ENCODE measurements at regions not wholly inside any gene's neighbourhood (a gene's known extent, or its start where the extent isn't known, plus 50 kb on each side); places are given as distances from the start of the nearest gene placed in this dataset.
"Not testable (repeated sequence)": the region's sequence is repeated elsewhere in the genome, so short reads cannot be mapped to it uniquely, and the experiment has no call there.

DNA sequence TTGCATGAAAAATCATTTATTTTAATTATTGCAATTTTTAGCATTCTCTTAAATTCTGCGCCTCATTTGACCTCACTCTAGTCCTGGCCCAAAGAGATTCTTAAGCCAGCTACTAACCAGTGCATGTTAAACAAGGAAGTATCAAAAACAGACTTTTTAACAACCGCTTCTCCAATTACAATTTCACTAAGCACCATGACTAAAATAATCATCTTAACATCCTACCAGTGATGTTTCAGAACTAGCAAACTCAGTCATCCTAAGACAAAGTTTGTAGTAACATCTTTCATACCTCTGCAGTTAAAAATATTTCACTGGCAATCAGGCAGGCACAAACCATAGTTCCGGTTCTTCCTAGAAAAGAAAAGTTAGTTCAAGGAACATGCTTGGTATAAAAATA is 75.5 kb upstream of the NEK3 start:
- H3K4me1 ChIP-seq (ENCODE audit: control insufficient read depth in 1 of 2, extremely low read depth in 1 of 2, insufficient read depth in 2 of 2, low read length in 2 of 2); H3K9me3 Mint-ChIP-seq; POLR2A ChIA-PET; CTCF ChIA-PET; DNase-seq; H3K27ac Mint-ChIP-seq; H3K27me3 ChIP-seq (replicated peaks in 1 of 2; ENCODE audit: control insufficient read depth in 2 of 2, extremely low read depth in 1 of 2, insufficient read depth in 2 of 2, low read length in 1 of 2); H3K27ac ChIP-seq (ENCODE audit: low read length); H3K4me3 Mint-ChIP-seq; H3K4me1 Mint-ChIP-seq; H3K27me3 Mint-ChIP-seq; H3K36me3 ChIP-seq (ENCODE audit: control insufficient read depth in 2 of 2, extremely low read depth in 1 of 2, insufficient read depth in 1 of 2, low read length in 1 of 2); H3K36me3 Mint-ChIP-seq; H3K9me3 ChIP-seq; H3K4me3 ChIP-seq (ENCODE audit: control insufficient read depth in 1 of 2, extremely low read depth in 1 of 2, low read length in 1 of 2); ATAC-seq (replicated peaks in 1 of 4): not testable (repeated sequence)
- WGBS (ENCODE audit: insufficient coverage): no CpG with 5 or more reads among the region's 3 CpGs

DNA sequence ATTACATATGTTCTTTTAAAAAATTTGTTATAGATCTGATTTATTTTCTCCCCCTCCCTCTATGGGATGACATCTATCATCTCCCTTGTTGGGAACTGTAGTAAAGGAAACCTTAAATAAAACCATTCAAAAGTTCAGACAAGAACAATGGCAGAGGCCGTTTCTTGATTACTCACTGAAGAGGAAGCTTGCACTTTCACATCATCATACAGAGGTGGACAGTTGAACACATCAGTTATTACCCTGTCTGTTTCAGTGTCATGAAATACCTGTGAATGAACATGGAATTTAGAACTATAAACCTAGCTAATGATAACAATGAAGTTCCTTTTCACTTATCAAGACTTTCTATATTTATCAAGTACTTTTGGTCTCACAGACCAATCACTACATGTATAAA is 63.7 kb upstream of the NEK3 start:
- H3K9me3 Mint-ChIP-seq; H3K4me3 Mint-ChIP-seq; CTCF ChIA-PET; DNase-seq; H3K4me3 ChIP-seq (ENCODE audit: control insufficient read depth in 1 of 2, extremely low read depth in 1 of 2, low read length in 1 of 2); H3K27ac ChIP-seq (ENCODE audit: low read length); H3K27me3 ChIP-seq (replicated peaks in 1 of 2; ENCODE audit: control insufficient read depth in 2 of 2, extremely low read depth in 1 of 2, insufficient read depth in 2 of 2, low read length in 1 of 2); H3K27ac Mint-ChIP-seq; H3K9me3 ChIP-seq; H3K4me1 Mint-ChIP-seq; H3K4me1 ChIP-seq (ENCODE audit: control insufficient read depth in 1 of 2, extremely low read depth in 1 of 2, insufficient read depth in 2 of 2, low read length in 2 of 2); H3K36me3 Mint-ChIP-seq; H3K27me3 Mint-ChIP-seq; POLR2A ChIA-PET; H3K36me3 ChIP-seq (ENCODE audit: control insufficient read depth in 2 of 2, extremely low read depth in 1 of 2, insufficient read depth in 1 of 2, low read length in 1 of 2); ATAC-seq (replicated peaks in 1 of 4): not testable (repeated sequence)
- no CpG with 5 or more reads among the region's 1 CpG for WGBS (ENCODE audit: insufficient coverage)

DNA sequence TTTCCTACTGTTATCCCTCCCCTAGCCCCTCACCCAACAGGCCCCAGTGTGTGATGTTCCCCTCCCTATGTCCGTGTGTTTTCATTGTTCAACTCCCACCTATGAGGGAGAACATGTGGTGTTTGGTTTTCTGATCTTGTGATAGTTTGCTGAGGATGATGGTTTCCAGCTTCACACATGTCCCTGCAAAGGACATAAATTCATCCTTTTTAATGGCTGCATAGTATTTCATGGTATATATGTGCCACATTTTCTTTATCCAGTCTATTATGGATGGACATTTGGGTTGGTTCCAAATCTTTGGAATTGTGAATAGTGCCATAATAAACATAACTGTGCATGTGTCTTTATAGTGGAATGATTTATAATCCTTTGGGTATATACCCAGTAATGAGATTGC is 54.5 kb upstream of the NEK3 start:
- peaks cover 14 to 37% of the 10 kb centered on the region in 2 donors for H3K27me3 Mint-ChIP-seq

DNA sequence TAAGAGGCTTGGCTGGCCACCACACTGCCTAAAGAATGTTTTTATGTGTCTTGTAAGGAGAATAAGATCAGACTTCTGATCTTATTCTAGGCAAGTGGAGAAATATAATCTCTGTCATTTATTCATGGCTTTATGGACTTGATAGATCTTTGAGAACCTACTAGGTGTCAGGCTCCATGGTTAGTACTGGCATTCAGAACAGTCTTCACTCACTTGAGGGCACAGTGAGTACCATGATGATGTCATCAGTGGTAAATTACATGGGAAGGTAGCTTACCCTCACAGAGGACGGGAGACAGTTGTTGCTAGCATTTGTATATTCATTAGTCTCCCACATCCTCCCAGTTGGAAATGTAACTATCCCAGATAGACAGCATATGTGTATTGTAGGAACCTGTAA is 53.5 kb upstream of the NEK3 start:
- H3K4me3 Mint-ChIP-seq; CTCF ChIA-PET; H3K27ac Mint-ChIP-seq; H3K9me3 ChIP-seq; H3K9me3 Mint-ChIP-seq; H3K36me3 ChIP-seq (ENCODE audit: control insufficient read depth in 2 of 2, extremely low read depth in 1 of 2, insufficient read depth in 1 of 2, low read length in 1 of 2); POLR2A ChIA-PET; H3K36me3 Mint-ChIP-seq; DNase-seq; H3K4me1 Mint-ChIP-seq; H3K27me3 ChIP-seq (replicated peaks in 1 of 2; ENCODE audit: control insufficient read depth in 2 of 2, extremely low read depth in 1 of 2, insufficient read depth in 2 of 2, low read length in 1 of 2); H3K4me3 ChIP-seq (ENCODE audit: control insufficient read depth in 1 of 2, extremely low read depth in 1 of 2, low read length in 1 of 2); H3K4me1 ChIP-seq (ENCODE audit: control insufficient read depth in 1 of 2, extremely low read depth in 1 of 2, insufficient read depth in 2 of 2, low read length in 2 of 2); ATAC-seq (replicated peaks in 1 of 4); H3K27ac ChIP-seq (ENCODE audit: low read length): not testable (repeated sequence)
- peaks cover 12 to 37% of the 10 kb centered on the region in 2 donors for H3K27me3 Mint-ChIP-seq
- no CpG with 5 or more reads among the region's 1 CpG for WGBS (ENCODE audit: insufficient coverage)

More for the DNA sequence above, 54.5 kb upstream of the NEK3 start:
- H3K4me1 Mint-ChIP-seq; POLR2A ChIA-PET; H3K9me3 ChIP-seq; H3K36me3 Mint-ChIP-seq; ATAC-seq (replicated peaks in 1 of 4); H3K4me3 Mint-ChIP-seq; H3K36me3 ChIP-seq (ENCODE audit: control insufficient read depth in 2 of 2, extremely low read depth in 1 of 2, insufficient read depth in 1 of 2, low read length in 1 of 2); H3K4me1 ChIP-seq (ENCODE audit: control insufficient read depth in 1 of 2, extremely low read depth in 1 of 2, insufficient read depth in 2 of 2, low read length in 2 of 2); H3K27ac ChIP-seq (ENCODE audit: low read length); H3K27ac Mint-ChIP-seq; DNase-seq; H3K27me3 ChIP-seq (replicated peaks in 1 of 2; ENCODE audit: control insufficient read depth in 2 of 2, extremely low read depth in 1 of 2, insufficient read depth in 2 of 2, low read length in 1 of 2); H3K9me3 Mint-ChIP-seq; CTCF ChIA-PET; H3K4me3 ChIP-seq (ENCODE audit: control insufficient read depth in 1 of 2, extremely low read depth in 1 of 2, low read length in 1 of 2): not testable (repeated sequence)
- WGBS (ENCODE audit: insufficient coverage): no CpG with 5 or more reads among the region's 1 CpG

DNA sequence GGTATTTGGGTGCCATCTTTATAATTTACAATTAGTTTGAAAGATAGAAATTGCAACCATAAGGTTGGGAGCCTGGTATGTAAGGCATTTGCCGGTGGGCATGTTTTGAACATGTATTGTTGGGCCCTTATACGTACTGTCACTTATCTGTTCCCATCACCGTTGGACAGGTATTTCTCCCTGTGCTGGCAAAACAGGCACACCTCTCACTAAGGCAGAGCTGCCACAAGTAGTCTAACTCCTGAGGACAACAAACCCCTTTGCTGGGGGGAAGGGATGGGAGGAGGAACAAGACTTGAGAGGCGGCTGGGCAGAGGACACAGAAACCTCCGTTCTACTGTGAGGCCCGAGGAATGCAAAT is 52.0 kb upstream of the NEK3 start:
- no CpG with 5 or more reads among the region's 6 CpGs for WGBS (ENCODE audit: insufficient coverage)
- H3K4me1 ChIP-seq (ENCODE audit: control insufficient read depth in 1 of 2, extremely low read depth in 1 of 2, insufficient read depth in 2 of 2, low read length in 2 of 2); H3K27me3 ChIP-seq (replicated peaks in 1 of 2; ENCODE audit: control insufficient read depth in 2 of 2, extremely low read depth in 1 of 2, insufficient read depth in 2 of 2, low read length in 1 of 2); H3K4me3 ChIP-seq (ENCODE audit: control insufficient read depth in 1 of 2, extremely low read depth in 1 of 2, low read length in 1 of 2); H3K4me1 Mint-ChIP-seq; CTCF ChIA-PET; POLR2A ChIA-PET; DNase-seq; H3K36me3 ChIP-seq (ENCODE audit: control insufficient read depth in 2 of 2, extremely low read depth in 1 of 2, insufficient read depth in 1 of 2, low read length in 1 of 2); H3K27ac Mint-ChIP-seq; H3K9me3 ChIP-seq; H3K36me3 Mint-ChIP-seq; H3K4me3 Mint-ChIP-seq; ATAC-seq (replicated peaks in 1 of 4); H3K9me3 Mint-ChIP-seq; H3K27ac ChIP-seq (ENCODE audit: low read length): not testable (repeated sequence)
- H3K27me3 Mint-ChIP-seq: peaks cover 12 to 34% of the 10 kb centered on the region in 2 donors

DNA sequence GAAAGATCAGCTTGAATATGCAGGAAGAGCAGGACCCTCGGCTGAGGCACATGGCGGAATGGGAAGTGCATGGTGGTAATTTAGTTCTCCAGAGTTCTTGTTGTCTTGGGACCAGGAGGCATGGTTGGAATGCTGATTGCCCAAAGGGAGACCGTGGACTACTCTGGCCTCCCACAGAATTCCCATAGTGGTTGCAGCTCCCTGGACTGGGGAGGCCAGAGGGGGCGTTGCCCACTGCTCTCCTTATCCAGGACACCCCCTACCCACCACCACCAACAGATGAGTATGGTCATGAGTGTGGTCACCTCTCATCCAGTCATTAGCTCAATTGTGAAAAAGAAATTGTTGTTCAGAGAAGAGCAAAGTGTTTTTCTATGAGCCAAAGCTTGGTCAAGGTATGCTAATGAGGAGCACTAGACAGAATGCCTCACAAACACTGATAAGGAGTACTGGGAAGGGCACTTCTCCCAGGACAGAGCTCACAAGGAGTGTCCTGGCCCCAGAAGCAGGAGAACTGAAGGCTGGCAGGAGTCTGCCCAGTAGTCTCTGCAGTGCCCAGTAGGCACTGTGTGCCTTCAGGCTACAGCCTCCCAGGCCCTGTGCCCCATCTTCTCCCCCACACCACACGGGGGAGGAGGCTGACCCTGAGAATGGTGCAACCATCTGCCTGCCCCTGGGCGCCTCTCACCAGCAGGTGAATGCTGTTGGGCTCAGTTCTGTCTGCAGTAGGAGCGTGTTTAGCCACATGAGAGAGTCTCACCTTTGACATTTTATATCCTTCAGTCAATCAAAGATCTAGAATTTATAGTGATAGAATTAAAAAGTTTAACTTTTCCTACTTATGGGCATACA is 51.4 kb upstream of the NEK3 start:
- ATAC-seq (replicated peaks in 1 of 4); H3K27ac Mint-ChIP-seq; H3K27me3 ChIP-seq (replicated peaks in 1 of 2; ENCODE audit: control insufficient read depth in 2 of 2, extremely low read depth in 1 of 2, insufficient read depth in 2 of 2, low read length in 1 of 2); H3K4me3 Mint-ChIP-seq; H3K9me3 ChIP-seq; H3K9me3 Mint-ChIP-seq; POLR2A ChIA-PET; CTCF ChIA-PET; H3K4me1 Mint-ChIP-seq; H3K4me3 ChIP-seq (ENCODE audit: control insufficient read depth in 1 of 2, extremely low read depth in 1 of 2, low read length in 1 of 2); DNase-seq; H3K36me3 ChIP-seq (ENCODE audit: control insufficient read depth in 2 of 2, extremely low read depth in 1 of 2, insufficient read depth in 1 of 2, low read length in 1 of 2); H3K4me1 ChIP-seq (ENCODE audit: control insufficient read depth in 1 of 2, extremely low read depth in 1 of 2, insufficient read depth in 2 of 2, low read length in 2 of 2); H3K27ac ChIP-seq (ENCODE audit: low read length); H3K36me3 Mint-ChIP-seq: not testable (repeated sequence)
- WGBS (ENCODE audit: insufficient coverage): 57% methylated on average over 1 of the region's 7 CpGs
- H3K27me3 Mint-ChIP-seq: peaks cover 12 to 31% of the 10 kb centered on the region in 2 donors

All from T-cell (primary cell).